Naive thymus-derived CD4-positive, alpha-beta T cell (primary cell): ENCODE measurements at regions not wholly inside any gene's neighbourhood (a gene's known extent, or its start where the extent isn't known, plus 50 kb on each side); places are given as distances from the start of the nearest gene placed in this dataset.
"Not testable (repeated sequence)": the region's sequence is repeated elsewhere in the genome, so short reads cannot be mapped to it uniquely, and the experiment has no call there.

ENCODE experiments used
- ATAC-seq: fragments of 150-1000 bp; cut with Tn5 transposase; 2 replicates; pipeline ENCODE4 v1.10.0; 2021; ENCODE audit warnings: mild to moderate bottlenecking, moderate library complexity
- CTCF ChIA-PET: fragments of 350-600 bp; sonication (Branson Sonifier 250); formaldehyde crosslinking; loops from one replicate; lab custom pipeline; 2021; ENCODE audit warnings: antibody characterized with exemption; lab: Charles Lee
- POLR2A ChIA-PET: fragments of 350-600 bp; sonication (Branson Sonifier 250); formaldehyde crosslinking; loops from one replicate; lab custom pipeline; 2021; ENCODE audit warnings: antibody characterized with exemption, inconsistent platforms; lab: Charles Lee
- DNase-seq, 9 donors: peaks; one replicate each; pipeline versions ENCODE4 v3.0.0 to v3.0.0-alpha.2; 2020 to 2022; ENCODE audit warnings: mixed read lengths in 1 of 9
- H3K27ac ChIP-seq: one replicate; pipeline ENCODE4 v1.7.0; 2013; ENCODE audit warnings: mild to moderate bottlenecking, low read depth, low read length, moderate library complexity
- H3K27me3 ChIP-seq, 2 donors: one replicate each; pipeline ENCODE4 v1.7.0; 2013; ENCODE audit warnings: low read length in 2 of 2, mild to moderate bottlenecking in 2 of 2, moderate library complexity in 2 of 2; ENCODE audit not compliant: control insufficient read depth in 2 of 2, insufficient read depth in 2 of 2
- H3K36me3 ChIP-seq, 3 experiments: 1 replicate in 2 of 3; 2 replicates in 1 of 3; pipeline ENCODE4 v1.7.0; 2013; ENCODE audit warnings: low read length in 3 of 3, mild to moderate bottlenecking in 3 of 3, moderate library complexity in 1 of 3; ENCODE audit not compliant: insufficient read depth in 3 of 3, control insufficient read depth in 2 of 3
- H3K4me1 ChIP-seq, 2 donors: one replicate each; pipeline ENCODE4 v1.7.0; 2013; ENCODE audit warnings: low read length in 2 of 2, mild to moderate bottlenecking in 2 of 2, moderate library complexity in 1 of 2; ENCODE audit not compliant: control insufficient read depth in 2 of 2, insufficient read depth in 2 of 2
- H3K4me3 ChIP-seq: 2 replicates; pipeline ENCODE4 v1.7.0; 2013; ENCODE audit warnings: mild to moderate bottlenecking, low read length
- H3K9me3 ChIP-seq, 3 experiments: 1 replicate in 2 of 3; 2 replicates in 1 of 3; pipeline ENCODE4 v1.7.0; 2013; ENCODE audit warnings: low read length in 3 of 3; ENCODE audit not compliant: control insufficient read depth in 2 of 3
- H3K27ac Mint-ChIP-seq, 9 donors: one replicate each; pipeline ENCODE4 v1.8.0; 2020 to 2022; ENCODE audit warnings: mixed read lengths in 9 of 9, mild to moderate bottlenecking in 8 of 9, moderate library complexity in 5 of 9, inconsistent platforms in 2 of 9
- H3K27me3 Mint-ChIP-seq, 5 donors: one replicate each; pipeline ENCODE4 v1.8.0; 2021 to 2022; ENCODE audit warnings: mixed read lengths in 5 of 5, mild to moderate bottlenecking in 1 of 5
- H3K36me3 Mint-ChIP-seq, 5 donors: one replicate each; pipeline ENCODE4 v1.8.0; 2020 to 2022; ENCODE audit warnings: mixed read lengths in 5 of 5, mild to moderate bottlenecking in 3 of 5, inconsistent platforms in 1 of 5
- H3K4me1 Mint-ChIP-seq, 7 donors: one replicate each; pipeline ENCODE4 v1.8.0; 2020 to 2022; ENCODE audit warnings: mixed read lengths in 7 of 7, mild to moderate bottlenecking in 3 of 7, inconsistent platforms in 1 of 7
- H3K4me3 Mint-ChIP-seq, 10 donors: one replicate each; pipeline ENCODE4 v1.8.0; 2020 to 2022; ENCODE audit warnings: mild to moderate bottlenecking in 10 of 10, mixed read lengths in 10 of 10, moderate library complexity in 6 of 10, inconsistent platforms in 2 of 10
- H3K9me3 Mint-ChIP-seq, 11 donors: one replicate each; pipeline ENCODE4 v1.8.0; 2020 to 2022; ENCODE audit warnings: mixed read lengths in 11 of 11, mild to moderate bottlenecking in 4 of 11, inconsistent platforms in 1 of 11, moderate library complexity in 1 of 11
- intact Hi-C, 2 donors: fragments of 100-400 bp; cut with micrococcal nuclease; formaldehyde crosslinking; loops; one replicate each; pipeline ENCODE4 v1.15.1; 2023

DNA sequence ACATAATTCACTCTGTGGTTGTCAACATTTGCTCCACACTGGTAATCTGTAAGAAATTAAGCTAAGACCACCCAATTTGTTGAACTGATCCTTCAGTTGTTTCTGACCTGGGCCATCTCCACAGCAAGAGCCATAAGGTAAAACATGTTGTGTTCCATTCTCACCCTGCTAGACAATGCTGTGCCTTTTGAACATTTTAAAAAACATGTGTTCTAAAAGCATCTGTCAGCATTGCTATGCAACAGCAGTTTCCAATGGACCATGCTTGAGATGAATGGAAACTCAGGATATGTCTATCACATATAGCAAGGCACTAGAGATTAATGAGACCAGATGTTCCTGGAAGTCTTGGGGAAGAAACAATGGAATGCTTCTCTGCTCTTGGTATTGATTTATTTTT lies 455.1 kb upstream of the RGMB start:
- H3K4me3 Mint-ChIP-seq = no peak overlapping the region
- Histone ChIP-seq H3K4me3 (no peak overlapping the region), H3K4me1 (no peaks in the 10 kb centered on the region), H3K9me3 (no peaks in the 10 kb centered on the region), H3K36me3 (no peaks in the 10 kb centered on the region), H3K27ac (no peak overlapping the region), H3K27me3 (no peaks in the 10 kb centered on the region)
- DNase-seq (no peak), ATAC-seq (no peak)
- H3K36me3 Mint-ChIP-seq = no peaks in the 10 kb centered on the region
- peaks cover 0 to 4% (median 0%) of the 10 kb centered on the region in 11 donors for H3K9me3 Mint-ChIP-seq
- peaks cover 0 to 5% (median 0%) of the 10 kb centered on the region in 5 donors for H3K27me3 Mint-ChIP-seq
- CTCF ChIA-PET = no interaction called here
- intact Hi-C loops = no loop called here
- POLR2A ChIA-PET = no interaction called here
- no peaks in the 10 kb centered on the region for H3K4me1 Mint-ChIP-seq
- no peak overlapping the region for H3K27ac Mint-ChIP-seq

DNA sequence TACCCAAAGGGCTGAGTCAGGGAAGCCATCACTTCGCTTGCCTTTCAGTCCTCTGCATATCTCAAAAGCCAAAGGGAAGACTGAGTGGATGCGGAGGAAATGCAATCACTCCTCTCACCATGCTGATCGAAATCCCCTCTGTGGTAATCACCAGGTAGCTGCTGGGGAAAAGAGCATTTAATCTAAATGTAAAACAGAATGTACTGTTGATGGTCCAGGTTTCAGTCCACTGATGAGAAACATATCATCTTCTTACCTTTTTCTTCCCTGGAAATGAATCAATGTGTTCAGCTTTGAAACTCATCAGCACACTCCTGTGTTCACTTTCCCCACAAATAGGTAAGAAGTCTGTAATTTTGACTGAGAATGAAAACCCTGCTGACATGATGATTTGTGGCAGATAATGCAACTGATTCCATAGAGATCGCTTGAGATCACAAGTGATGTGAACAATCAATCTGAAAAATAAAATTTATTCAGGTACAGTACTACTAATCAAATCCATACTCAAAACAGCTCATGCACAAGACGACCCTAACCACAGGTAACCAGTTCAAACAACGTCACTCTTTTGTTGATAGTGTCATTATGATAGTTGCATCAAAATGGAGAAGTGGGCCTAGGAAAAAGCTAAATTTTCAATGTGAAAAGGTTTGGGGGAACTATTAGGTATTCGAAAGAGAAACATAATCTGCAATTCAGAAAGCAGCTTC lies 454.0 kb upstream of the RGMB start:
- POLR2A ChIA-PET = no interaction called here
- Mint-ChIP-seq H3K27ac (no peak overlapping the region), H3K36me3 (no peaks in the 10 kb centered on the region), H3K4me3 (no peak overlapping the region), H3K9me3 (peaks cover 0 to 4% (median 0%) of the 10 kb centered on the region in 11 donors), H3K27me3 (peaks cover 0 to 5% (median 0%) of the 10 kb centered on the region in 5 donors), H3K4me1 (no peaks in the 10 kb centered on the region)
- no peaks in the 10 kb centered on the region for H3K27me3 ChIP-seq
- H3K4me3 ChIP-seq = no peak overlapping the region
- no peaks in the 10 kb centered on the region for H3K4me1 ChIP-seq
- no peak overlapping the region for H3K27ac ChIP-seq
- H3K9me3 ChIP-seq = no peaks in the 10 kb centered on the region
- intact Hi-C loops = no loop called here
- ATAC-seq (no peak), DNase-seq (no peak)
- H3K36me3 ChIP-seq = no peaks in the 10 kb centered on the region
- CTCF ChIA-PET = no interaction called here

- Mint-ChIP-seq H3K4me1 (no peaks in the 10 kb centered on the region), H3K36me3 (no peaks in the 10 kb centered on the region), H3K27me3 (peaks cover 0 to 2% (median 0%) of the 10 kb centered on the region in 5 donors), H3K4me3 (no peak overlapping the region), H3K9me3 (peaks cover 0 to 4% (median 0%) of the 10 kb centered on the region in 11 donors), H3K27ac (no peak overlapping the region)
- Histone ChIP-seq H3K9me3 (no peaks in the 10 kb centered on the region), H3K27me3 (no peaks in the 10 kb centered on the region), H3K4me1 (no peaks in the 10 kb centered on the region), H3K36me3 (no peaks in the 10 kb centered on the region), H3K27ac (no peak overlapping the region), H3K4me3 (no peak overlapping the region)
- DNase-seq = no peak
- intact Hi-C loops = no loop called here
- POLR2A ChIA-PET = no interaction called here
- CTCF ChIA-PET = no interaction called here
- no peak for ATAC-seq
Measured at GRCh38 chr5:98320343-98320742, 453.1 kb upstream of the RGMB start.

GRCh38 chr5:98321361-98321760 lies 452.1 kb upstream of the RGMB start:
- H3K9me3 ChIP-seq = no peaks in the 10 kb centered on the region
- H3K27me3 ChIP-seq = no peaks in the 10 kb centered on the region
- Mint-ChIP-seq H3K4me3 (no peak overlapping the region), H3K27ac (no peak overlapping the region), H3K9me3 (peaks cover 0 to 4% (median 0%) of the 10 kb centered on the region in 11 donors), H3K27me3 (no peaks in the 10 kb centered on the region), H3K4me1 (no peaks in the 10 kb centered on the region), H3K36me3 (no peaks in the 10 kb centered on the region)
- ATAC-seq = no peak
- H3K36me3 ChIP-seq = no peaks in the 10 kb centered on the region
- POLR2A ChIA-PET = no interaction called here
- intact Hi-C loops = no loop called here
- no peak for DNase-seq
- CTCF ChIA-PET = no interaction called here
- H3K4me3 ChIP-seq = no peak overlapping the region
- H3K4me1 ChIP-seq = no peaks in the 10 kb centered on the region
- no peak overlapping the region for H3K27ac ChIP-seq

- H3K4me1 Mint-ChIP-seq, H3K9me3 ChIP-seq, H3K4me3 Mint-ChIP-seq, DNase-seq, ATAC-seq, H3K27me3 Mint-ChIP-seq, intact Hi-C loops, H3K36me3 ChIP-seq, H3K4me1 ChIP-seq, H3K36me3 Mint-ChIP-seq, H3K9me3 Mint-ChIP-seq, H3K27ac Mint-ChIP-seq, CTCF ChIA-PET, H3K27ac ChIP-seq, H3K4me3 ChIP-seq, H3K27me3 ChIP-seq, POLR2A ChIA-PET: not testable (repeated sequence)
Measured at GRCh38 chr5:98325187-98325586, 448.3 kb upstream of the RGMB start.

GRCh38 chr5:98328015-98328414 lies 445.4 kb upstream of the RGMB start:
- intact Hi-C loops = no loop called here
- Mint-ChIP-seq H3K4me3 (no peak overlapping the region), H3K27ac (no peak overlapping the region), H3K9me3 (peaks cover 0 to 3% (median 0%) of the 10 kb centered on the region in 11 donors), H3K4me1 (no peaks in the 10 kb centered on the region), H3K27me3 (no peaks in the 10 kb centered on the region), H3K36me3 (no peaks in the 10 kb centered on the region)
- Histone ChIP-seq H3K36me3 (no peaks in the 10 kb centered on the region), H3K9me3 (no peaks in the 10 kb centered on the region), H3K27me3 (no peaks in the 10 kb centered on the region), H3K4me3 (no peak overlapping the region), H3K4me1 (no peaks in the 10 kb centered on the region), H3K27ac (no peak overlapping the region)
- CTCF ChIA-PET = no interaction called here
- no peak for DNase-seq
- no peak for ATAC-seq
- POLR2A ChIA-PET = no interaction called here

- H3K9me3 Mint-ChIP-seq = peaks cover 0 to 3% (median 0%) of the 10 kb centered on the region in 11 donors
- DNase-seq = no peak
- ChIA-PET POLR2A (no interaction called here), CTCF (no interaction called here)
- H3K4me3 Mint-ChIP-seq = no peak overlapping the region
- H3K4me1 ChIP-seq = no peaks in the 10 kb centered on the region
- no peaks in the 10 kb centered on the region for H3K9me3 ChIP-seq
- H3K27ac Mint-ChIP-seq = no peak overlapping the region
- H3K4me3 ChIP-seq = no peak overlapping the region
- H3K36me3 Mint-ChIP-seq = no peaks in the 10 kb centered on the region
- no peaks in the 10 kb centered on the region for H3K27me3 ChIP-seq
- H3K27ac ChIP-seq = no peak overlapping the region
- ATAC-seq = no peak
- no peaks in the 10 kb centered on the region for H3K4me1 Mint-ChIP-seq
- H3K27me3 Mint-ChIP-seq = no peaks in the 10 kb centered on the region
- intact Hi-C loops = no loop called here
- no peaks in the 10 kb centered on the region for H3K36me3 ChIP-seq
Measured at GRCh38 chr5:98330871-98331270, 442.6 kb upstream of the RGMB start.
